ENCODE measurements at regions not wholly inside any gene's neighbourhood (a gene's known extent, or its start where the extent isn't known, plus 50 kb on each side); places are given as distances from the start of the nearest gene placed in this dataset.

GRCh38 chr12:47534695-47535094 is 171.1 kb downstream of the RPAP3 start:
- no peak overlapping the region for H3K27ac ChIP-seq
- H3K36me3 ChIP-seq, result no peaks in the 10 kb centered on the region
- intact Hi-C loops (cut with DNase I), result no loop called here
- H3K4me3 ChIP-seq, result no peak overlapping the region
- no peaks in the 10 kb centered on the region for H3K9me3 ChIP-seq
- H3K27me3 ChIP-seq, result no peaks in the 10 kb centered on the region
- ATAC-seq, result no peak
- no peaks in the 10 kb centered on the region for H3K4me1 ChIP-seq
- 13% methylated on average over 2 of the region's 2 CpGs for WGBS (ENCODE audit: insufficient coverage, low coverage, low lambda C conversion rate, missing lambda C conversion rate)
- no peak for DNase-seq
- TF ChIP-seq CTCF (IDR thresholded peaks at IDR 0.05) (no peak), POLR2A (IDR thresholded peaks at IDR 0.05) (no peak)

- H3K27ac ChIP-seq, result no peak overlapping the region
- intact Hi-C loops (cut with DNase I), result no loop called here
- ATAC-seq (peak; percentile 46 to 78 (median 62)), DNase-seq (no peak)
- no peaks in the 10 kb centered on the region for H3K9me3 ChIP-seq
- H3K4me3 ChIP-seq, result no peak overlapping the region
- H3K27me3 ChIP-seq, result no peaks in the 10 kb centered on the region
- no peaks in the 10 kb centered on the region for H3K36me3 ChIP-seq
- no peaks in the 10 kb centered on the region for H3K4me1 ChIP-seq
- TF ChIP-seq CTCF (IDR thresholded peaks at IDR 0.05) (no peak), POLR2A (IDR thresholded peaks at IDR 0.05) (no peak)
Measured at GRCh38 chr12:47530050-47530449, 175.8 kb downstream of the RPAP3 start.

- no peak for ATAC-seq
- H3K27ac ChIP-seq, result no peak overlapping the region
- no peaks in the 10 kb centered on the region for H3K36me3 ChIP-seq
- 40% methylated on average over 1 of the region's 1 CpG for WGBS (ENCODE audit: insufficient coverage, low coverage, low lambda C conversion rate, missing lambda C conversion rate)
- H3K9me3 ChIP-seq, result no peaks in the 10 kb centered on the region
- no peaks in the 10 kb centered on the region for H3K4me1 ChIP-seq
- no peaks in the 10 kb centered on the region for H3K27me3 ChIP-seq
- no peak overlapping the region for H3K4me3 ChIP-seq
- no peak for TF ChIP-seq POLR2A (IDR thresholded peaks at IDR 0.05)
- DNase-seq, result no peak
- intact Hi-C loops (cut with DNase I), result no loop called here
Measured at GRCh38 chr12:47527816-47528215, 178.0 kb downstream of the RPAP3 start.

GRCh38 chr12:47520029-47520428 is 185.8 kb downstream of the RPAP3 start:
- Histone ChIP-seq H3K27me3 (no peaks in the 10 kb centered on the region), H3K36me3 (no peaks in the 10 kb centered on the region), H3K4me3 (no peak overlapping the region), H3K27ac (no peak overlapping the region), H3K4me1 (no peaks in the 10 kb centered on the region), H3K9me3 (no peaks in the 10 kb centered on the region)
- DNase-seq (no peak), ATAC-seq (no peak)
- intact Hi-C loops (cut with DNase I), result no loop called here
- no peak for TF ChIP-seq CTCF (IDR thresholded peaks at IDR 0.05)
- TF ChIP-seq POLR2A (IDR thresholded peaks at IDR 0.05), result no peak

GRCh38 chr12:47517122-47517521 is 188.7 kb downstream of the RPAP3 start:
- WGBS (ENCODE audit: insufficient coverage, low coverage, low lambda C conversion rate, missing lambda C conversion rate), result 67% methylated on average over 2 of the region's 4 CpGs

More at GRCh38 chr12:47517122-47517521, 188.7 kb downstream of the RPAP3 start:
- no peaks in the 10 kb centered on the region for H3K27me3 ChIP-seq
- TF ChIP-seq POLR2A (IDR thresholded peaks at IDR 0.05) (no peak), CTCF (IDR thresholded peaks at IDR 0.05) (no peak)
- H3K4me3 ChIP-seq, result no peak overlapping the region
- intact Hi-C loops (cut with DNase I), result no loop called here
- ATAC-seq, result no peak
- no peaks in the 10 kb centered on the region for H3K36me3 ChIP-seq
- H3K27ac ChIP-seq, result no peak overlapping the region
- no peaks in the 10 kb centered on the region for H3K9me3 ChIP-seq
- no peak for DNase-seq
- H3K4me1 ChIP-seq, result no peaks in the 10 kb centered on the region
